ENCODE measurements at regions not wholly inside any gene's neighbourhood (a gene's known extent, or its start where the extent isn't known, plus 50 kb on each side); places are given as distances from the start of the nearest gene placed in this dataset.

DNA sequence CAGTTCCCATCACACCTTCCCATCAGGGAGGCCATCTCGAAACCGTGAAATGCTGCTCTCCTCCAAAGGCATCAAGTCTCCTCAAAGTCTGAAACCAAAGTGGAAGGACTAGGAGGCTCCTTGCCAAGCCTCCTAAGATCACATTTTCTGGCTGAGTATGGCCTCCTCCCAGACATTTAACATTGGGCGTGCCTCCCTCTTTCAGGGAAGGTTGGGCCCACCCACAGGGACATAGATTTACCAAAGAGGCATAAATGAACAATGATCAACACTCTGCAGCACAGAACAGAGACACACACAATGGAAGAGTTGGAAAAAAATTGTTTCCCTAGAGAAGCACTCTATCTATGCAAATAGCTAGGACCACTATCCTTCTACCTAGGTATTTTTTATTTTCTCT lies 381.8 kb downstream of the MAFB start:
- TF ChIP-seq, protein P1, sequence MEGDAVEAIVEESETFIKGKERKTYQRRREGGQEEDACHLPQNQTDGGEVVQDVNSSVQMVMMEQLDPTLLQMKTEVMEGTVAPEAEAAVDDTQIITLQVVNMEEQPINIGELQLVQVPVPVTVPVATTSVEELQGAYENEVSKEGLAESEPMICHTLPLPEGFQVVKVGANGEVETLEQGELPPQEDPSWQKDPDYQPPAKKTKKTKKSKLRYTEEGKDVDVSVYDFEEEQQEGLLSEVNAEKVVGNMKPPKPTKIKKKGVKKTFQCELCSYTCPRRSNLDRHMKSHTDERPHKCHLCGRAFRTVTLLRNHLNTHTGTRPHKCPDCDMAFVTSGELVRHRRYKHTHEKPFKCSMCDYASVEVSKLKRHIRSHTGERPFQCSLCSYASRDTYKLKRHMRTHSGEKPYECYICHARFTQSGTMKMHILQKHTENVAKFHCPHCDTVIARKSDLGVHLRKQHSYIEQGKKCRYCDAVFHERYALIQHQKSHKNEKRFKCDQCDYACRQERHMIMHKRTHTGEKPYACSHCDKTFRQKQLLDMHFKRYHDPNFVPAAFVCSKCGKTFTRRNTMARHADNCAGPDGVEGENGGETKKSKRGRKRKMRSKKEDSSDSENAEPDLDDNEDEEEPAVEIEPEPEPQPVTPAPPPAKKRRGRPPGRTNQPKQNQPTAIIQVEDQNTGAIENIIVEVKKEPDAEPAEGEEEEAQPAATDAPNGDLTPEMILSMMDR (IDR thresholded peaks at IDR 0.05): no peak
- no peak for TF ChIP-seq POLR2A (IDR thresholded peaks at IDR 0.05)
